Mononuclear cell (primary cell): ENCODE measurements at regions not wholly inside any gene's neighbourhood (a gene's known extent, or its start where the extent isn't known, plus 50 kb on each side); places are given as distances from the start of the nearest gene placed in this dataset.

Experiments used
- H3K27me3 ChIP-seq: 2 replicates; pipeline ENCODE4 v1.6.0; 2011; ENCODE audit warnings: low read length, control low read depth; ENCODE audit not compliant: insufficient read depth
- H3K4me1 ChIP-seq: 2 replicates; pipeline ENCODE4 v1.5.1; 2011; ENCODE audit warnings: mild to moderate bottlenecking, low read length, control low read depth; ENCODE audit not compliant: insufficient read depth
- H3K4me3 ChIP-seq: 2 replicates; pipeline ENCODE4 v1.5.1; 2011; ENCODE audit warnings: mild to moderate bottlenecking, low read length, moderate library complexity
- H3K9me3 ChIP-seq: 2 replicates; pipeline ENCODE4 v1.5.1; 2011; ENCODE audit warnings: low read depth, mild to moderate bottlenecking, control low read depth, low read length

- H3K9me3 ChIP-seq: no peaks in the 10 kb centered on the region
- no peak overlapping the region for H3K4me3 ChIP-seq
- no peaks in the 10 kb centered on the region for H3K4me1 ChIP-seq
- H3K27me3 ChIP-seq: no peaks in the 10 kb centered on the region
These were observed 57.2 kb upstream of the USP9Y start for GRCh38 chrY:12643693-12644348.

GRCh38 chrY:12651095-12651494 lies 49.9 kb upstream of the USP9Y start:
- H3K9me3 ChIP-seq: no peaks in the 10 kb centered on the region

More at GRCh38 chrY:12651095-12651494, 49.9 kb upstream of the USP9Y start:
- Histone ChIP-seq H3K27me3 (no peaks in the 10 kb centered on the region), H3K4me1 (no peaks in the 10 kb centered on the region), H3K4me3 (no peak overlapping the region)
